Fibroblast of lung (primary cell): ENCODE measurements at regions not wholly inside any gene's neighbourhood (a gene's known extent, or its start where the extent isn't known, plus 50 kb on each side); places are given as distances from the start of the nearest gene placed in this dataset.

Experiments
- EZH2 ChIP-seq: IDR thresholded peaks from 2 replicates; pipeline ENCODE4 v1.5.1; 2012; ENCODE audit warnings: low read length, control low read depth, mild to moderate bottlenecking; ENCODE audit errors: missing control alignments
- TF ChIP-seq, protein P1 (sequence below), 2 donors: IDR thresholded peaks in 1 of 2; conservative IDR thresholded peaks in 1 of 2; 1 replicate in 1 of 2; 2 replicates in 1 of 2; pipeline ENCODE4 v1.5.1; 2011 to 2012; ENCODE audit warnings: low read length in 2 of 2, control low read depth in 1 of 2, inconsistent platforms in 1 of 2, low read depth in 1 of 2, mild to moderate bottlenecking in 1 of 2

DNA sequence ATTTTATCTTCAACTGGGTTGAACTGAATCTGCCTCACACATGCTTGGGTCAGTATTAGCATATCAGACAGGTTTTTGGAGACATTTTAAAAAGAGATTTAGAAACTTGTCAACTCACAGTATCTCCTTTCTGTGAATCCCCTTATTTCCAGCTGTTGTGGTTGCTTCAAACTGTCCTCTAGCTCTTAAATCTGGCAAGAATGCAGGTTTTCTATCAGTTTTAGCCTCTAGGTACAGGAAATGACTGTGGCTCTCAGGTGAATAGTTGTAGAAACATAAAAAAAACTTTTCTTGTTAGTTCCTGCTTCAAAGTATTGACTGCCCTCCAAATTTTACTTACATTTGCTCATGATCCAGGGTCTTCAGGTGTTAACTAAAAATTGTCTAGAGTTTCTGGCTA lies 495.7 kb upstream of the TMPRSS15 start:
- TF ChIP-seq, protein P1, sequence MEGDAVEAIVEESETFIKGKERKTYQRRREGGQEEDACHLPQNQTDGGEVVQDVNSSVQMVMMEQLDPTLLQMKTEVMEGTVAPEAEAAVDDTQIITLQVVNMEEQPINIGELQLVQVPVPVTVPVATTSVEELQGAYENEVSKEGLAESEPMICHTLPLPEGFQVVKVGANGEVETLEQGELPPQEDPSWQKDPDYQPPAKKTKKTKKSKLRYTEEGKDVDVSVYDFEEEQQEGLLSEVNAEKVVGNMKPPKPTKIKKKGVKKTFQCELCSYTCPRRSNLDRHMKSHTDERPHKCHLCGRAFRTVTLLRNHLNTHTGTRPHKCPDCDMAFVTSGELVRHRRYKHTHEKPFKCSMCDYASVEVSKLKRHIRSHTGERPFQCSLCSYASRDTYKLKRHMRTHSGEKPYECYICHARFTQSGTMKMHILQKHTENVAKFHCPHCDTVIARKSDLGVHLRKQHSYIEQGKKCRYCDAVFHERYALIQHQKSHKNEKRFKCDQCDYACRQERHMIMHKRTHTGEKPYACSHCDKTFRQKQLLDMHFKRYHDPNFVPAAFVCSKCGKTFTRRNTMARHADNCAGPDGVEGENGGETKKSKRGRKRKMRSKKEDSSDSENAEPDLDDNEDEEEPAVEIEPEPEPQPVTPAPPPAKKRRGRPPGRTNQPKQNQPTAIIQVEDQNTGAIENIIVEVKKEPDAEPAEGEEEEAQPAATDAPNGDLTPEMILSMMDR (conservative IDR thresholded peaks at IDR 0.05 in 1 of 2, IDR thresholded peaks at IDR 0.05 in 1 of 2; ENCODE audit: low read depth in 1 of 2, low read length in 2 of 2) = no peak
- TF ChIP-seq EZH2 = no peak
